SIG-M5 treated with dmso at 0.1 percent for 504 hours (cell line): ENCODE measurements at regions not wholly inside any gene's neighbourhood (a gene's known extent, or its start where the extent isn't known, plus 50 kb on each side); places are given as distances from the start of the nearest gene placed in this dataset.

Experiments used
- DNase-seq: peaks from one replicate; lab custom pipeline; 2025; ENCODE audit not compliant: unreplicated experiment; lab: John Stamatoyannopoulos, UW

GRCh38 chr5:173689737-173690360, 73.4 kb upstream of the BOD1 start:
- no peak for DNase-seq

- no peak for DNase-seq
Measured at GRCh38 chr5:173691931-173692330, 75.5 kb upstream of the BOD1 start.

- DNase-seq: no peak
Measured at GRCh38 chr5:173693670-173694069, 77.2 kb upstream of the BOD1 start.

- no peak for DNase-seq
Measured at GRCh38 chr5:173696216-173696615, 79.8 kb upstream of the BOD1 start.

GRCh38 chr5:173697931-173698579, 81.6 kb upstream of the BOD1 start:
- DNase-seq: no peak

- DNase-seq: no peak
Measured at GRCh38 chr5:173699966-173700365, 83.5 kb upstream of the BOD1 start.

GRCh38 chr5:173703466-173703865, 87.0 kb upstream of the BOD1 start:
- DNase-seq: no peak

GRCh38 chr5:173704615-173705511, 88.4 kb upstream of the BOD1 start:
- no peak for DNase-seq

- no peak for DNase-seq
Measured at GRCh38 chr5:173705512-173706044, 89.1 kb upstream of the BOD1 start.

GRCh38 chr5:173706700-173707099, 90.2 kb upstream of the BOD1 start:
- DNase-seq: no peak

- DNase-seq: no peak
Measured at GRCh38 chr5:173707392-173707791, 90.9 kb upstream of the BOD1 start.

- DNase-seq: no peak
Measured at GRCh38 chr5:173709145-173709544, 92.7 kb upstream of the BOD1 start.

GRCh38 chr5:173709761-173710160, 93.3 kb upstream of the BOD1 start:
- DNase-seq: no peak

GRCh38 chr5:173710528-173710927, 94.1 kb upstream of the BOD1 start:
- DNase-seq: no peak

- DNase-seq: no peak
Measured at GRCh38 chr5:173711466-173711865, 95.0 kb upstream of the BOD1 start.

GRCh38 chr5:173712609-173713175, 96.2 kb upstream of the BOD1 start:
- no peak for DNase-seq

- DNase-seq: peak; percentile 42
Measured at GRCh38 chr5:173714551-173715428, 98.3 kb upstream of the BOD1 start.

- DNase-seq: no peak
Measured at GRCh38 chr5:173715607-173716006, 99.2 kb upstream of the BOD1 start.

GRCh38 chr5:173716058-173716682, 99.7 kb upstream of the BOD1 start:
- no peak for DNase-seq

GRCh38 chr5:173717959-173718358, 101.5 kb upstream of the BOD1 start:
- no peak for DNase-seq
